ENCODE measurements at regions not wholly inside any gene's neighbourhood (a gene's known extent, or its start where the extent isn't known, plus 50 kb on each side); places are given as distances from the start of the nearest gene placed in this dataset.

DNA sequence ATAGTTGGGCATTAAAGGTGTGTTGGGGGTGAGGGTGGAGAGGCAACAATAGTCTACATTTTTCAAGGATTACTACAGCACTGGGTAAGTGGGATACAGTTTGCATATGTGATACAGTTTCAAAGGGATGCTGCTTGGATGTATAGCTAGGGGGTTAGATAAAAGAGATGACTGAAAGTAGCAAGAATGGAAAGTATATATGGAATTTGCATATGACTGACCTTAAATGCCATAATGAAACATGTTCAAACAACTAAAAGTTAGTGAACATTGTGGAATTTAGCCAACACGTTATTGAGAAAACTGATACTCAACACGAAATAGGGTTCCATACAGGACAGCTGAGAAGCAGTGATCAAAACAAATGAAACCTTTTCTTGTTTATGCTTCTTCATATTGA lies 124.8 kb upstream of the CHRM3 start:
- Mint-ChIP-seq H3K27ac (no peak overlapping the region), H3K9me3 (no peaks in the 10 kb centered on the region), H3K36me3 (no peaks in the 10 kb centered on the region), H3K27me3 (no peaks in the 10 kb centered on the region), H3K4me1 (ENCODE audit: low read depth) (no peaks in the 10 kb centered on the region), H3K4me3 (no peak overlapping the region)
- intact Hi-C loops (cut with micrococcal nuclease), result no loop called here
- DNase-seq, result no peak
- ChIA-PET POLR2A (no interaction called here), CTCF (no interaction called here)

DNA sequence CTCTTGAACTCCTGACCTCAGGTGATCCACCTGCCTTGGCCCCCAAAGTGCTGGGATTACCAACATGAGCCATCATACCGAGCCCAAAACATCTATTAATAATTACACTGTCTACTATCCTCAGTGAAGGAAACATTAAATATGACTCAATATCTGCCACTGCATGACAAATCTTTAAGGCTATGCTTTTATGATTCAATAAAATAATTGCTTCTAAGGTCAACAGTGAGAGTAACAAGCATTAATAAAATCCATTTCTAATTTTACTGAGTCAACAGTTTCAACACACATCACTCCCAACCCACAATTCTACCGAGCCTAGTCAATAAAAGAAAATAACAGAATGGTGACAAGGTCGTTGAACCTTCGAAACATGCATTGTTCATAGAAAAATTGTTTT lies 125.5 kb upstream of the CHRM3 start:
- Mint-ChIP-seq H3K9me3 (no peaks in the 10 kb centered on the region), H3K4me3 (no peak overlapping the region), H3K36me3 (no peaks in the 10 kb centered on the region), H3K27me3 (no peaks in the 10 kb centered on the region), H3K27ac (no peak overlapping the region), H3K4me1 (ENCODE audit: low read depth) (no peaks in the 10 kb centered on the region)
- POLR2A ChIA-PET, result no interaction called here
- no peak for DNase-seq
- CTCF ChIA-PET, result no interaction called here
- intact Hi-C loops (cut with micrococcal nuclease), result no loop called here

DNA sequence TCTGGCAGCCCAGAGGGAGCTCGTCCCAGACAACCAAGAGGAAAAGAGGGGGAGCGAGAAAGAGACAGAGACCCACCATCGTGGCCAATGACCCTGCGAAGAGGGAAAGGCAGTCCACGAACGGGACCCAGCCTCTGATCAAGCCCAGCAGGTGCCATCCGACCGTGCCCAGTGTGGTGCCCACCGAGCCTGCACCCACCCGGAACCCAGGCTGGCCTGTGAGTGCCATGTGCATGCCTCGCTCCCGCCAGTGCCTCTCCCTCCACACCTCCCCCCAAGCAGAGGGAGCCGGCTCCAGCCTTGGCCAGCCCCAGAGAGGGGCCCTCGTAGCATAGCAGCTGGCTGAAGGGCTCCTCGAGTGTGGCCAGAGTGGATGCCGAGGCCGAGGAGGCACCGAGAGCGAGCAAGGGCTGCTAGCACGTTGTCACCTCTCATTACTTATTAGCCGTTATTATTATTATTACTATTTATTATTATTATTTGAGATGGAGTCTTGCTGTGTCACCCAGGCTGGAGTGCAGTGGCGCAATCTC lies 130.7 kb upstream of the CHRM3 start:
- Mint-ChIP-seq H3K27ac (no peak overlapping the region), H3K27me3 (no peaks in the 10 kb centered on the region), H3K36me3 (no peaks in the 10 kb centered on the region), H3K4me1 (ENCODE audit: low read depth) (no peaks in the 10 kb centered on the region), H3K9me3 (peaks cover 5% of the 10 kb centered on the region), H3K4me3 (no peak overlapping the region)
- DNase-seq, result no peak
- intact Hi-C loops (cut with micrococcal nuclease), result no loop called here
- POLR2A ChIA-PET, result no interaction called here
- CTCF ChIA-PET, result no interaction called here

DNA sequence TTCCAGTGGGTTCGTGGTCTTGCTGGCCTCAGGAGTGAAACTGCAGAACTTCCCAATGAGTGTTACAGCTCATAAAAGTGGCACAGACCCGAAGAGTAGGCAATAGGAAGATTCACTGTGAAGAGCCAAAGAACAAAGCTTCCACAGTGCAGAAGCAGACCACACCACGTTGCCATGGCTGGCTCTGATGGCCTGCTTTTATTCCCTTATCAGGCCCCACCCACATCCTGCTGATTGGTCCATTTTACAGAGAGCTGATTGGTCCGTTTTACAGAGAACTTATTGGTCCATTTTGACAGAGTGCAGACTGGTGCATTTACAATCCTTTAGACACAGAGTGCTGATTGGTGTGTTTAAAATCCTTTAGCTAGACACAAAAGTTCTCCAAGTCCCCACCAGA lies 131.4 kb upstream of the CHRM3 start:
- Mint-ChIP-seq H3K9me3 (peaks cover 5% of the 10 kb centered on the region), H3K4me1 (ENCODE audit: low read depth) (no peaks in the 10 kb centered on the region), H3K27me3 (no peaks in the 10 kb centered on the region), H3K36me3 (no peaks in the 10 kb centered on the region), H3K4me3 (no peak overlapping the region), H3K27ac (no peak overlapping the region)
- intact Hi-C loops (cut with micrococcal nuclease), result no loop called here
- no peak for DNase-seq
- POLR2A ChIA-PET, result no interaction called here
- CTCF ChIA-PET, result no interaction called here

DNA sequence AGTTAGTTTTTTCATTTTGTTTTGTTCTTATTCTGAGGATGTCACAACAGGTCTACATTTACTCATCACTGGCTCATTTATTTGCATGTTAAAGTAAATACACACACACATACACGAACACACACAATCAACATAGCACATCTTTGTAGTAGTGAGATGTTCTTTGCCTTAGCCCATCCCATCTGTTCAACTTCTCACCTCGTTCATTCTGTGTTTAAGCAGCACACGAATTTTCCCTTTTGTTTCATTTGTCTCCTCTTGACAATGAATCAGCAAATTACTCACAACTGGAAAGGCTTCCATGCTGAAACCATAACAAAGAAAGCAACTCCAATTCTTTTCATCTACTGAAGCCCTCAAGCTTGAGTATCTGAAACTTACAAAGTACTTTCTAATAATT lies 133.3 kb upstream of the CHRM3 start:
- intact Hi-C loops (cut with micrococcal nuclease), result no loop called here
- no peaks in the 10 kb centered on the region for H3K27me3 Mint-ChIP-seq
- no peaks in the 10 kb centered on the region for H3K36me3 Mint-ChIP-seq
- DNase-seq, result no peak
- no peaks in the 10 kb centered on the region for H3K4me1 Mint-ChIP-seq (ENCODE audit: low read depth)
- H3K9me3 Mint-ChIP-seq, result peaks cover 5% of the 10 kb centered on the region
- CTCF ChIA-PET, result no interaction called here
- H3K4me3 Mint-ChIP-seq, result no peak overlapping the region
- POLR2A ChIA-PET, result no interaction called here
- H3K27ac Mint-ChIP-seq, result no peak overlapping the region

DNA sequence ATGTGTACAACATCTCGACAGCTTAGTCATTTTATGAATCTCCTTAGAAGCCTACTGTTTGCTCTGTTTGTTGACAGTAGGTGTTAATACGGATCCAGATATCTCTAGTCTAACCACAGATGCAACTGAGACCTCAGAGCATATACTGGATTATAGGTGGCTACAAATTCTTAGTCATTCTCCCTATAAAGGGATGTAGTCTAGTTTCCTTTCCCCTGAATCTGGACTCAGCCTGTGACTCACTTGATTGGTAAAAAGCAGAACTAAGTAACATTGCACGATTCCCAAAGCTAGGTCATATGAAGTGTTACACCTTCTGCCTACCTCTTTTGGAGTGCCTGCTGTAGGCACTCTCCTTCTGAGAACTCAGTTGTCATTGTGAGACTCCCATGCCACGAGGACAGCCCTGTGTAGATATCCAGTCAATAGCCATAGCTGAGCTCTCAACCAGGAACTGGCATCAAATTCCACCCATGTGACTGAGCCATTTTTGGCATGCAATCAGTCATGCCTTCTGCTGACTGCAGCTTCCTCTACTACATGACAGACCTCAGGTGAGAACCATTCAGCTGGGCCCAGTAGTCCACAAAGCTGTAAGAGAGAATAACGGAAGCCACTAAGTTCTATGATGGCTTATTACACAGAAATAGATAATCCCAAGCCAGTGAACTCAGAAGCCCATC lies 135.9 kb upstream of the CHRM3 start:
- Mint-ChIP-seq H3K27ac (no peak overlapping the region), H3K9me3 (peaks cover 8% of the 10 kb centered on the region), H3K36me3 (no peaks in the 10 kb centered on the region), H3K4me1 (ENCODE audit: low read depth) (no peaks in the 10 kb centered on the region), H3K27me3 (no peaks in the 10 kb centered on the region), H3K4me3 (no peak overlapping the region)
- ChIA-PET CTCF (no interaction called here), POLR2A (no interaction called here)
- DNase-seq, result no peak
- intact Hi-C loops (cut with micrococcal nuclease), result no loop called here

DNA sequence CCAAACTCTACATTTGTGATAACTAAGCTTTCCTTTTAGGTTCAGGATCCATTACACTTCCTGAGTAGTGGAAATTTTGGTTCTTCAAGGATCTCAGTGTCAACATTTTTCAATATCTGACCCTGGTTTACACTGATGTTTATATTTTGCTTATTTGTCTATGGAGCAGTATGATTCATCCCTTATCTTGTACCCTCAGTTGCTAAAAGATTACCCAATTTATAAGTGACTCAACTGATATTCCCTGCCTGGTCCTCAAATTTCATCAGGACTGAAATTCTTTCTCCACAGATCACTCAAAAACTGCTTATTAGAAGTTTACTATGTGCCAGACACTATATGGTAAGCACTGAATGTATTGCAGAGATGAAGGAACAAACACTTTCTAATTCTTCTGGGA lies 139.1 kb upstream of the CHRM3 start:
- Mint-ChIP-seq H3K4me3 (no peak overlapping the region), H3K9me3 (peaks cover 3% of the 10 kb centered on the region), H3K4me1 (ENCODE audit: low read depth) (no peaks in the 10 kb centered on the region), H3K36me3 (no peaks in the 10 kb centered on the region), H3K27me3 (no peaks in the 10 kb centered on the region), H3K27ac (no peak overlapping the region)
- ChIA-PET POLR2A (no interaction called here), CTCF (no interaction called here)
- no peak for DNase-seq
- intact Hi-C loops (cut with micrococcal nuclease), result no loop called here

DNA sequence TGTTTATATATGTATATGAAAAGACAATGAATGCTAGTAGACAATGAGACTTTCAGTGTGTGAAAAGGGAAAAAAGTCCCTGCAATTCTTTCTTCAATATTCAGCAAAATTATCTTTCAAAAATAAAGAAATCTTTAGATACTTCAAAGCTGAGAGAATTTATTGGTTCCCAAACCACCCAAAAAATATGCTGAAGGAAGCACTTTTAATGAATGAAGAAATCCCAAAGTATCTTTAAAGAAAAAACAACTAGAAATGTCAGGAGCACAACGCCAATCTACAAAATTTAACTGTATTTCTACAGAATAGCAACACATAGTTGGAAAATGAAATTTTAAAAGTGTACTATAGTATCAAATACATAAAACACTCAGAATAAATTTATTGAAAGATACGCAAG lies 142.3 kb upstream of the CHRM3 start:
- no peak overlapping the region for H3K27ac Mint-ChIP-seq
- peaks cover 3% of the 10 kb centered on the region for H3K9me3 Mint-ChIP-seq
- ChIA-PET CTCF (no interaction called here), POLR2A (no interaction called here)
- intact Hi-C loops (cut with micrococcal nuclease), result no loop called here
- no peaks in the 10 kb centered on the region for H3K27me3 Mint-ChIP-seq
- H3K36me3 Mint-ChIP-seq, result no peaks in the 10 kb centered on the region
- H3K4me1 Mint-ChIP-seq (ENCODE audit: low read depth), result no peaks in the 10 kb centered on the region
- no peak for DNase-seq
- H3K4me3 Mint-ChIP-seq, result no peak overlapping the region

DNA sequence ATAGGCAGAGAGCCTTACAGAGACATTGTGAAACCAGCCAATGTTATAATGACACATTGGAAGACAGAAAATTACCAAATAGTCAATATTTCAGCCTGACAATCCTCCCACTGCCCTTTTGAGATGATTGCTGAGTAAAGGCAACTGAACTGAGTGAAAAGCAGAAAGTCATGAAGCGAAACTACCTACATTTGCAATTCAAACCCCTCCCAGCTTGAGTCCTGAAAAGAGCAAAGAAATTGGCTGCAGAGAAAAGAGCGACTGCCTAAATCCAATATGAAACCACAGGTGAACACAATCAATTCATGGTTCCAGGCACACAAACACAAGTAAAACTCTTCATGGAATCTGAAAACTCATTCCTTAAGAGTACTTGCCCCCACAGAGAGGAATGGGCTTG lies 143.4 kb upstream of the CHRM3 start:
- H3K36me3 Mint-ChIP-seq, result no peaks in the 10 kb centered on the region
- H3K27me3 Mint-ChIP-seq, result no peaks in the 10 kb centered on the region
- H3K4me3 Mint-ChIP-seq, result no peak overlapping the region
- peaks cover 3% of the 10 kb centered on the region for H3K9me3 Mint-ChIP-seq
- intact Hi-C loops (cut with micrococcal nuclease), result no loop called here
- H3K4me1 Mint-ChIP-seq (ENCODE audit: low read depth), result no peaks in the 10 kb centered on the region
- ChIA-PET CTCF (no interaction called here), POLR2A (no interaction called here)
- DNase-seq, result no peak
- H3K27ac Mint-ChIP-seq, result no peak overlapping the region

DNA sequence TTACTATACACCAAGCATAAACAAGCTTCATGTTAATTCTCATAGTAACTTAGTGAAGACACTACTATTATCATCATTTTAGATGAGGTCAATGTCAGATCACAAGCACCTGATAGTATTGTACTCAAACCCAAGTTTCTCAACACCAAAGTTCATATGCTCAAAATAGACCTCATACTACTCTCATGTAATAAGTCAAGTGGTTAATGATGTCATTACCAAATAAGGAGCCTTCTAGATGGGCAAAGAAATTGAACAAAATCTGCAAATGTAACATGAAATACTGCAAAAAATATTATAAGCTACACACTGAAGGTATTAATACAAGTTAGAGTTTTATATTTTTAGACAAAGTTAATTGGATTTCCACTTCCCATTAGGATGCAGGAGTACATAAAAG lies 144.0 kb upstream of the CHRM3 start:
- ChIA-PET POLR2A (no interaction called here), CTCF (no interaction called here)
- Mint-ChIP-seq H3K9me3 (peaks cover 3% of the 10 kb centered on the region), H3K36me3 (no peaks in the 10 kb centered on the region), H3K27me3 (no peaks in the 10 kb centered on the region), H3K27ac (no peak overlapping the region), H3K4me3 (no peak overlapping the region), H3K4me1 (ENCODE audit: low read depth) (no peaks in the 10 kb centered on the region)
- DNase-seq, result no peak
- intact Hi-C loops (cut with micrococcal nuclease), result no loop called here

DNA sequence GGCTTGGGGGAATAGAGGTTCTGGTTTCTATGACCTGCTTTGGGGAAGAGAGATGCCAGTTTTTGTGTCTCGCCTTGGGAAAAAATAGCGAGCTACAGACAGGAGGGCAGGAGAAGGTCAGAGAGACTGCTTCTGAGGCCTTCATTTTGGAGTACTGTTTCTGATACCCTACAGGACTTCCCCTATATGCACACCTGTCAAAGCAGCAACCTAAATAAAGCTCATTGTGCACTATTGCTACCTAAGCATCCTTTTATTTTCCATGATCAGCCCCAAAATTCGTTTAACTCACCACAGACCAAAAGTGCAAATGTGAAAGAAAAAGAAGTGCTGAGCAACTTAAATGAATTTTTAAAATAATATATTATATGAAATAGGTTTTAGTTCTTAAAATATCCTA lies 145.6 kb upstream of the CHRM3 start:
- H3K9me3 Mint-ChIP-seq, result peaks cover 2% of the 10 kb centered on the region
- intact Hi-C loops (cut with micrococcal nuclease), result no loop called here
- DNase-seq, result no peak
- no peaks in the 10 kb centered on the region for H3K4me1 Mint-ChIP-seq (ENCODE audit: low read depth)
- POLR2A ChIA-PET, result no interaction called here
- H3K4me3 Mint-ChIP-seq, result no peak overlapping the region
- no peaks in the 10 kb centered on the region for H3K36me3 Mint-ChIP-seq
- CTCF ChIA-PET, result no interaction called here
- H3K27ac Mint-ChIP-seq, result no peak overlapping the region
- no peaks in the 10 kb centered on the region for H3K27me3 Mint-ChIP-seq

DNA sequence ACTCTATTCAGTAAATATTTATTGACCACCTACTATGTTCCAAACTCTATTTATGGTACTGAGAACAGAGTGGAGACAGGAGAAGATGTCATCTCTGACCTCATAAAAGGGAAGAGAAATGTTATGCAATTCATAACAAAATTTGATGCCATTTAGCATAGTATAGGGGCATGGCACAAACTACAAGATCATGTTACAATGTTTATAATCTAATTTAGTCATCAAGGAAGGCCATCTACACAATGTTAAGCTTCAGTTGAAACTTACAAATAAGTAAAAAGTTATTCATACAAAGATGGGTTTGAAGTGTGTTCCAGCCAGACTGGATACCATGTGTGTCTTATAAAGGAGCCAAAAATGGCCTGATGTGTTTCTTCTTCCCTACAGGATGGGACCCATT lies 146.8 kb upstream of the CHRM3 start:
- intact Hi-C loops (cut with micrococcal nuclease), result no loop called here

DNA sequence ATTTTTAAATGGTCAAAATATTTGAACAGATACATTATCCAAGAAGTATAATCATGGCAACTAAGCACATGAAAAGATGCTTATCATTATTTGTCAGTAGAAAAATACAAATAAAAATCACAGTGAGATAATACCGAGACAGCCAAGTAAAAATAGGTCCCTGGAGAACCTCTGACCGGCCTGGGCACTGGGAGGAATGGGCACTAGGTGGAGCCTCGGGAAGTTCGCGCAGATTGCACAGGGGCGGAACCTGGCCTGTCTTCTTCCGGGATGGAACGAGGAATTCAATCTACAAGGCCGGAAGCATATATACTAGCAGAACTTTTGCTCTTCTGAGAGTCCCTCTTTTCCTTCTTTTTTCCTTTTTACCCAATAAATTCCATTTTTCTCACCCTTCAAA lies 148.5 kb upstream of the CHRM3 start:
- Mint-ChIP-seq H3K27ac (no peak overlapping the region), H3K9me3 (no peaks in the 10 kb centered on the region), H3K27me3 (no peaks in the 10 kb centered on the region), H3K4me1 (ENCODE audit: low read depth) (no peaks in the 10 kb centered on the region), H3K4me3 (no peak overlapping the region), H3K36me3 (no peaks in the 10 kb centered on the region)
- CTCF ChIA-PET, result no interaction called here
- intact Hi-C loops (cut with micrococcal nuclease), result no loop called here
- POLR2A ChIA-PET, result no interaction called here
- no peak for DNase-seq

More for the DNA sequence above, 146.8 kb upstream of the CHRM3 start:
- H3K4me3 Mint-ChIP-seq, result no peak overlapping the region
- H3K36me3 Mint-ChIP-seq, result no peaks in the 10 kb centered on the region
- H3K4me1 Mint-ChIP-seq (ENCODE audit: low read depth), result no peaks in the 10 kb centered on the region
- CTCF ChIA-PET, result no interaction called here
- H3K27ac Mint-ChIP-seq, result no peak overlapping the region
- no peaks in the 10 kb centered on the region for H3K9me3 Mint-ChIP-seq
- H3K27me3 Mint-ChIP-seq, result no peaks in the 10 kb centered on the region
- no peak for DNase-seq
- POLR2A ChIA-PET, result no interaction called here

DNA sequence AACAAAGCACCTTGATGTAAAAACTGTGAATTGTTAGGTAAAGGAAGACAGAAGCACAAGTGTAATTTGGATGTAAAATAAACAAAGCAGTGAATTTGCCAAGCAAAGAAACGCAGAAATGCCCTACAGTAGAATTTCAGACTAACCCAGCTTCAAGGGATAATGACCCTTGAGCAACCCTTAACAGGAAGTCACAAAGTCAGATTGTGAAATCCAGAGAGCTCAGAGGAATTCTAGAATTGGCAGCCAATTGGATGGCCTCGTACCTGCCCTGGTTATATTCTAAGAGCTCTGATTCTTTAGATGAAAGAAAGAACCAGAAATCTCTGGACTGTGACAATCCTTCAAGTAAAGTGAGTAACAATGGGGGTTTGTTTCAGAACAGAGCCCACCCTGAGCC lies 152.7 kb upstream of the CHRM3 start:
- H3K9me3 Mint-ChIP-seq, result no peaks in the 10 kb centered on the region
- POLR2A ChIA-PET, result no interaction called here
- H3K4me3 Mint-ChIP-seq, result no peak overlapping the region
- no peaks in the 10 kb centered on the region for H3K4me1 Mint-ChIP-seq (ENCODE audit: low read depth)
- DNase-seq, result no peak
- H3K27ac Mint-ChIP-seq, result no peak overlapping the region
- intact Hi-C loops (cut with micrococcal nuclease), result no loop called here
- CTCF ChIA-PET, result no interaction called here
- no peaks in the 10 kb centered on the region for H3K27me3 Mint-ChIP-seq
- H3K36me3 Mint-ChIP-seq, result no peaks in the 10 kb centered on the region
